ENCODE measurements at regions not wholly inside any gene's neighbourhood (a gene's known extent, or its start where the extent isn't known, plus 50 kb on each side); places are given as distances from the start of the nearest gene placed in this dataset.
"Not testable (repeated sequence)": the region's sequence is repeated elsewhere in the genome, so short reads cannot be mapped to it uniquely, and the experiment has no call there.

GRCh38 chr2:14901737-14902136 lies 269.2 kb downstream of the LRATD1 start:
- no peak overlapping the region for H4K91ac ChIP-seq (ENCODE audit: low read length)
- no peak overlapping the region for H2AK5ac ChIP-seq (ENCODE audit: low read length, severe bottlenecking)
- H3K4me2 ChIP-seq (ENCODE audit: low read length, poor library complexity, severe bottlenecking), result no peak overlapping the region
- H3K4me3 ChIP-seq (ENCODE audit: insufficient read depth in 1 of 2, low read depth in 1 of 2, low read length in 2 of 2), result no peak overlapping the region
- no peak overlapping the region for H2AFZ ChIP-seq (ENCODE audit: low read depth, low read length)
- no peak overlapping the region for H2BK120ac ChIP-seq (ENCODE audit: low read depth, low read length)
- H3K4me1 ChIP-seq (ENCODE audit: control insufficient read depth, insufficient read depth, low read depth, low read length), result no peaks in the 10 kb centered on the region
- no peaks in the 10 kb centered on the region for H3K36me3 ChIP-seq (ENCODE audit: control insufficient read depth in 1 of 2, insufficient read depth in 2 of 2, low read depth in 1 of 2, low read length in 2 of 2)
- no peak overlapping the region for H3K23ac ChIP-seq (ENCODE audit: low read length in 2 of 2)
- no peak overlapping the region for H3K27ac ChIP-seq (ENCODE audit: low read length, poor library complexity, severe bottlenecking)
- no peaks in the 10 kb centered on the region for H3K27me3 ChIP-seq (ENCODE audit: control insufficient read depth in 1 of 2, insufficient read depth in 1 of 2, low read length in 2 of 2)
- no peak overlapping the region for H3K14ac ChIP-seq (ENCODE audit: low read length in 2 of 2)
- H3K9me3 ChIP-seq (ENCODE audit: control insufficient read depth, low read length), result no peaks in the 10 kb centered on the region
- WGBS, result 93% methylated on average over 3 of the region's 3 CpGs
- H2BK15ac ChIP-seq (ENCODE audit: low read depth, poor library complexity, severe bottlenecking), result no peak overlapping the region
- DNase-seq, result no peak
- no peak overlapping the region for H3K4ac ChIP-seq (ENCODE audit: low read depth in 1 of 2, low read length in 2 of 2)
- no peak overlapping the region for H3K9ac ChIP-seq (ENCODE audit: low read length)
- no peak overlapping the region for H2BK5ac ChIP-seq (ENCODE audit: low read depth, low read length, poor library complexity, severe bottlenecking)
- H2BK12ac ChIP-seq (ENCODE audit: low read length in 2 of 2), result no peak overlapping the region
- no peak overlapping the region for H4K8ac ChIP-seq (ENCODE audit: low read length)
- H3K18ac ChIP-seq (ENCODE audit: low read depth in 1 of 2, low read length in 2 of 2), result no peak overlapping the region
- no peaks in the 10 kb centered on the region for H3K79me1 ChIP-seq (replicated peaks; ENCODE audit: low read length, poor library complexity, severe bottlenecking)

DNA sequence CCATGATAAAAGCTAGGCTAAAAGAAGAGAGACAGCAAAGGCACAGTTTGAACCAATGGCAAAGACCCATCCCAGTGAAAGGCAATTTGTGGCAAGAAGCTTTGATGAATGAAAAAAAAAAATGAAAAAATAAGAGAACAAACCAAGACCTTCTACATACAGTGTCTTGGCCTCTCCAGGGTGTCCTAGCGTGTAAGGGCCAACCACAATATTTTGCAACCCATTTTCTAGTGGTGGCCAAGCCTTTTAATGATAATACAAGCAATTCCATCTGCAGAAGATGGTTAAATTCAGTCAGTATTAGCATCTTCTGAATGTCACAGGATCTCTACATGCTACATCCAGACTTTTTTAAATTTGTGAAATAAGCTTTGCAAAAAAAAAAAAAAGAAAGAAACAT lies 270.4 kb downstream of the LRATD1 start:
- WGBS, result no CpG with 5 or more reads among the region's 1 CpG

GRCh38 chr2:14903709-14904374 lies 271.3 kb downstream of the LRATD1 start:
- WGBS, result 61% methylated on average over 9 of the region's 15 CpGs
- no peak overlapping the region for H3K4ac ChIP-seq (ENCODE audit: low read depth in 1 of 2, low read length in 2 of 2)
- no peaks in the 10 kb centered on the region for H3K27me3 ChIP-seq (ENCODE audit: control insufficient read depth in 1 of 2, insufficient read depth in 1 of 2, low read length in 2 of 2)
- no peak for DNase-seq
- no peaks in the 10 kb centered on the region for H3K4me1 ChIP-seq (ENCODE audit: control insufficient read depth, insufficient read depth, low read depth, low read length)
- H4K8ac ChIP-seq (ENCODE audit: low read length), result no peak overlapping the region
- H3K23ac ChIP-seq (ENCODE audit: low read length in 2 of 2), result no peak overlapping the region
- no peak overlapping the region for H3K18ac ChIP-seq (ENCODE audit: low read depth in 1 of 2, low read length in 2 of 2)
- no peaks in the 10 kb centered on the region for H3K9me3 ChIP-seq (ENCODE audit: control insufficient read depth, low read length)
- no peak overlapping the region for H2AK5ac ChIP-seq (ENCODE audit: low read length, severe bottlenecking)
- H3K79me1 ChIP-seq (replicated peaks; ENCODE audit: low read length, poor library complexity, severe bottlenecking), result no peaks in the 10 kb centered on the region
- no peak overlapping the region for H2BK5ac ChIP-seq (ENCODE audit: low read depth, low read length, poor library complexity, severe bottlenecking)
- H3K36me3 ChIP-seq (ENCODE audit: control insufficient read depth in 1 of 2, insufficient read depth in 2 of 2, low read depth in 1 of 2, low read length in 2 of 2), result no peaks in the 10 kb centered on the region
- H3K4me2 ChIP-seq (ENCODE audit: low read length, poor library complexity, severe bottlenecking), result no peak overlapping the region
- no peak overlapping the region for H4K91ac ChIP-seq (ENCODE audit: low read length)
- no peak overlapping the region for H3K4me3 ChIP-seq (ENCODE audit: insufficient read depth in 1 of 2, low read depth in 1 of 2, low read length in 2 of 2)
- no peak overlapping the region for H3K9ac ChIP-seq (ENCODE audit: low read length)
- H2BK12ac ChIP-seq (ENCODE audit: low read length in 2 of 2), result no peak overlapping the region
- H2BK120ac ChIP-seq (ENCODE audit: low read depth, low read length), result no peak overlapping the region
- no peak overlapping the region for H3K14ac ChIP-seq (ENCODE audit: low read length in 2 of 2)
- no peak overlapping the region for H2BK15ac ChIP-seq (ENCODE audit: low read depth, poor library complexity, severe bottlenecking)
- H2AFZ ChIP-seq (ENCODE audit: low read depth, low read length), result no peak overlapping the region
- H3K27ac ChIP-seq (ENCODE audit: low read length, poor library complexity, severe bottlenecking), result no peak overlapping the region

More for the DNA sequence above, 270.4 kb downstream of the LRATD1 start:
- Histone ChIP-seq H2BK12ac (ENCODE audit: low read length in 2 of 2) (no peak overlapping the region), H4K91ac (ENCODE audit: low read length) (no peak overlapping the region), H3K79me1 (replicated peaks; ENCODE audit: low read length, poor library complexity, severe bottlenecking) (no peaks in the 10 kb centered on the region), H2BK120ac (ENCODE audit: low read depth, low read length) (no peak overlapping the region), H3K18ac (ENCODE audit: low read depth in 1 of 2, low read length in 2 of 2) (no peak overlapping the region), H3K4me3 (ENCODE audit: insufficient read depth in 1 of 2, low read depth in 1 of 2, low read length in 2 of 2) (no peak overlapping the region), H3K36me3 (ENCODE audit: control insufficient read depth in 1 of 2, insufficient read depth in 2 of 2, low read depth in 1 of 2, low read length in 2 of 2) (no peaks in the 10 kb centered on the region), H3K9ac (ENCODE audit: low read length) (no peak overlapping the region), H3K27ac (ENCODE audit: low read length, poor library complexity, severe bottlenecking) (no peak overlapping the region), H2AFZ (ENCODE audit: low read depth, low read length) (no peak overlapping the region), H4K8ac (ENCODE audit: low read length) (no peak overlapping the region), H3K27me3 (ENCODE audit: control insufficient read depth in 1 of 2, insufficient read depth in 1 of 2, low read length in 2 of 2) (no peaks in the 10 kb centered on the region), H2AK5ac (ENCODE audit: low read length, severe bottlenecking) (no peak overlapping the region), H2BK5ac (ENCODE audit: low read depth, low read length, poor library complexity, severe bottlenecking) (no peak overlapping the region), H3K4ac (ENCODE audit: low read depth in 1 of 2, low read length in 2 of 2) (no peak overlapping the region), H3K9me3 (ENCODE audit: control insufficient read depth, low read length) (no peaks in the 10 kb centered on the region), H2BK15ac (ENCODE audit: low read depth, poor library complexity, severe bottlenecking) (no peak overlapping the region), H3K23ac (ENCODE audit: low read length in 2 of 2) (no peak overlapping the region), H3K14ac (ENCODE audit: low read length in 2 of 2) (no peak overlapping the region), H3K4me1 (ENCODE audit: control insufficient read depth, insufficient read depth, low read depth, low read length) (no peaks in the 10 kb centered on the region), H3K4me2 (ENCODE audit: low read length, poor library complexity, severe bottlenecking) (no peak overlapping the region)
- no peak for DNase-seq

- not testable (repeated sequence) for H3K27ac ChIP-seq (ENCODE audit: low read length, poor library complexity, severe bottlenecking); H3K9ac ChIP-seq (ENCODE audit: low read length); H2BK12ac ChIP-seq (ENCODE audit: low read length in 2 of 2); H3K27me3 ChIP-seq (ENCODE audit: control insufficient read depth in 1 of 2, insufficient read depth in 1 of 2, low read length in 2 of 2); H3K9me3 ChIP-seq (ENCODE audit: control insufficient read depth, low read length); H3K36me3 ChIP-seq (ENCODE audit: control insufficient read depth in 1 of 2, insufficient read depth in 2 of 2, low read depth in 1 of 2, low read length in 2 of 2); H2AK5ac ChIP-seq (ENCODE audit: low read length, severe bottlenecking); H3K79me1 ChIP-seq (replicated peaks; ENCODE audit: low read length, poor library complexity, severe bottlenecking); H3K4me1 ChIP-seq (ENCODE audit: control insufficient read depth, insufficient read depth, low read depth, low read length); H2BK120ac ChIP-seq (ENCODE audit: low read depth, low read length); H3K18ac ChIP-seq (ENCODE audit: low read depth in 1 of 2, low read length in 2 of 2); H4K8ac ChIP-seq (ENCODE audit: low read length); H3K23ac ChIP-seq (ENCODE audit: low read length in 2 of 2); H3K4ac ChIP-seq (ENCODE audit: low read depth in 1 of 2, low read length in 2 of 2); H3K14ac ChIP-seq (ENCODE audit: low read length in 2 of 2); H3K4me3 ChIP-seq (ENCODE audit: insufficient read depth in 1 of 2, low read depth in 1 of 2, low read length in 2 of 2); DNase-seq; H2AFZ ChIP-seq (ENCODE audit: low read depth, low read length); H2BK5ac ChIP-seq (ENCODE audit: low read depth, low read length, poor library complexity, severe bottlenecking); H2BK15ac ChIP-seq (ENCODE audit: low read depth, poor library complexity, severe bottlenecking); H4K91ac ChIP-seq (ENCODE audit: low read length); H3K4me2 ChIP-seq (ENCODE audit: low read length, poor library complexity, severe bottlenecking)
- WGBS, result 90% methylated on average over 7 of the region's 7 CpGs
These were observed 271.9 kb downstream of the LRATD1 start for GRCh38 chr2:14904378-14904777.

All from mesenchymal stem cell (in vitro differentiated cells and primary cell).